B cell (primary cell): ENCODE measurements at regions not wholly inside any gene's neighbourhood (a gene's known extent, or its start where the extent isn't known, plus 50 kb on each side); places are given as distances from the start of the nearest gene placed in this dataset.

Source experiments
- ATAC-seq: fragments of 200-7000 bp; cut with Tn5 transposase; one replicate; pipeline ENCODE4 v1.10.0; 2021; ENCODE audit warnings: low read depth, mild to moderate bottlenecking, moderate number of reproducible peaks, moderate library complexity
- CTCF ChIA-PET: fragments of 350-600 bp; sonication (Branson Sonifier 250); formaldehyde crosslinking; loops from one replicate; lab custom pipeline; 2021; ENCODE audit warnings: antibody characterized with exemption, inconsistent platforms; lab: Charles Lee
- POLR2A ChIA-PET: fragments of 350-600 bp; sonication (Branson Sonifier 250); formaldehyde crosslinking; loops from one replicate; lab custom pipeline; 2021; ENCODE audit warnings: antibody characterized with exemption; lab: Charles Lee
- DNase-seq: peaks from one replicate; pipeline ENCODE4 v3.0.0; 2013
- H2AFZ ChIP-seq: 2 replicates; pipeline ENCODE4 v1.6.1; 2012; ENCODE audit warnings: mild to moderate bottlenecking, low read depth, low read length; ENCODE audit not compliant: insufficient read depth, poor library complexity, severe bottlenecking
- H3K27ac ChIP-seq, 2 donors: 1 replicate in 1 of 2; 2 replicates in 1 of 2; pipeline ENCODE4 v1.5.1; 2012 to 2013; ENCODE audit warnings: low read length in 2 of 2, mild to moderate bottlenecking in 2 of 2, moderate library complexity in 1 of 2
- H3K27me3 ChIP-seq, 4 experiments: fragments of 200-600 bp in 1 of 4; sonication (generic) in 1 of 4; replicated peaks in 1 of 4; 1 replicate in 2 of 4; 2 replicates in 2 of 4; pipeline versions ENCODE4 v1.6.1 to v1.7.0; 2013 to 2016; ENCODE audit warnings: low read length in 3 of 4, mild to moderate bottlenecking in 2 of 4, mixed read lengths in 1 of 4, moderate library complexity in 1 of 4; ENCODE audit not compliant: insufficient read depth in 4 of 4, control insufficient read depth in 3 of 4; ENCODE audit errors: control extremely low read depth in 1 of 4
- H3K36me3 ChIP-seq, 2 experiments: replicated peaks in 1 of 2; 1 replicate in 1 of 2; 2 replicates in 1 of 2; pipeline versions ENCODE4 v1.6.1 to v1.7.1; 2013; ENCODE audit warnings: low read length in 1 of 2; ENCODE audit not compliant: insufficient read depth in 2 of 2, control insufficient read depth in 1 of 2; ENCODE audit errors: control extremely low read depth in 1 of 2, extremely low read depth in 1 of 2
- H3K4me1 ChIP-seq, 2 donors: fragments of 200-600 bp in 1 of 2; sonication (generic) in 1 of 2; 1 replicate in 1 of 2; 2 replicates in 1 of 2; pipeline versions ENCODE4 v1.5.1 to v1.6.1; 2013 to 2017; ENCODE audit warnings: low read length in 2 of 2; ENCODE audit not compliant: control insufficient read depth in 2 of 2, insufficient read depth in 2 of 2
- H3K4me2 ChIP-seq: replicated peaks from 2 replicates; pipeline ENCODE3; 2012; ENCODE audit warnings: mild to moderate bottlenecking, low read depth, low read length; ENCODE audit not compliant: poor library complexity, severe bottlenecking
- H3K4me3 ChIP-seq, 5 experiments: fragments of 200-600 bp in 1 of 5; sonication (generic) in 1 of 5; 1 replicate in 3 of 5; 2 replicates in 2 of 5; pipeline versions ENCODE4 v1.5.1 to v1.7.0; 2011 to 2016; ENCODE audit warnings: low read length in 4 of 5, mild to moderate bottlenecking in 4 of 5, low read depth in 2 of 5, control low read depth in 1 of 5, moderate library complexity in 1 of 5; ENCODE audit not compliant: insufficient read depth in 1 of 5; ENCODE audit errors: control extremely low read depth in 1 of 5, extremely low read depth in 1 of 5
- H3K79me2 ChIP-seq: fragments of 200-600 bp; sonication (generic); one replicate; pipeline ENCODE4 v1.6.0; 2016; ENCODE audit warnings: low read length; ENCODE audit not compliant: control insufficient read depth, insufficient read depth
- H3K9ac ChIP-seq: fragments of 200-600 bp; sonication (generic); 2 replicates; pipeline ENCODE4 v1.6.1; 2017; ENCODE audit warnings: mild to moderate bottlenecking, low read length, moderate library complexity
- H3K9me3 ChIP-seq, 3 donors: one replicate each; pipeline versions ENCODE4 v1.6.1 to v1.7.1; 2013; ENCODE audit warnings: low read length in 2 of 3; ENCODE audit not compliant: control insufficient read depth in 2 of 3, insufficient read depth in 1 of 3; ENCODE audit errors: control extremely low read depth in 1 of 3
- H4K20me1 ChIP-seq: 2 replicates; pipeline ENCODE4 v1.6.0; 2012; ENCODE audit warnings: mild to moderate bottlenecking, low read length; ENCODE audit not compliant: insufficient read depth, control insufficient read depth, poor library complexity, severe bottlenecking
- H3K27ac Mint-ChIP-seq: one replicate; pipeline ENCODE4 v1.8.0; 2021; ENCODE audit warnings: mixed read lengths
- H3K27me3 Mint-ChIP-seq: one replicate; pipeline ENCODE4 v1.8.0; 2021; ENCODE audit warnings: mixed read lengths
- H3K4me1 Mint-ChIP-seq: one replicate; pipeline ENCODE4 v1.8.0; 2021; ENCODE audit warnings: mixed read lengths
- H3K4me3 Mint-ChIP-seq: one replicate; pipeline ENCODE4 v1.8.0; 2021; ENCODE audit warnings: mixed read lengths
- H3K9me3 Mint-ChIP-seq: one replicate; pipeline ENCODE4 v1.8.0; 2022; ENCODE audit warnings: mixed read lengths; ENCODE audit not compliant: insufficient read depth
- CTCF ChIP-seq: fragments of 200-600 bp; IDR thresholded peaks from one replicate; pipeline ENCODE4 v1.8.0; 2022; ENCODE audit warnings: antibody characterized with exemption, mild to moderate bottlenecking
- EZH2 ChIP-seq: IDR thresholded peaks from 2 replicates; pipeline ENCODE4 v1.6.1; 2012; ENCODE audit warnings: borderline replicate concordance, low read depth, mild to moderate bottlenecking, moderate library complexity, low read length; ENCODE audit not compliant: insufficient read depth, poor library complexity, severe bottlenecking
- WGBS: methylation state at CpG from one replicate; pipeline ENCODE4 v1.1.5; 2013; ENCODE audit warnings: missing lambda C conversion rate; ENCODE audit not compliant: insufficient coverage; 5-methylcytosine and 5-hydroxymethylcytosine counted together
- intact Hi-C: fragments of 100-400 bp; cut with micrococcal nuclease; formaldehyde crosslinking; loops from one replicate; pipeline ENCODE4 v1.10.0; 2022

- H3K9me3 Mint-ChIP-seq, result no peaks in the 10 kb centered on the region
- DNase-seq (no peak), ATAC-seq (no peak)
- Histone ChIP-seq H3K79me2 (no peaks in the 10 kb centered on the region), H3K9ac (no peak overlapping the region), H3K27ac (no peak overlapping the region), H3K9me3 (peaks cover 0 to 7% (median 3%) of the 10 kb centered on the region in 3 donors), H3K4me3 (no peak overlapping the region), H3K27me3 (no peaks in the 10 kb centered on the region), H3K36me3 (no peaks in the 10 kb centered on the region), H3K4me2 (no peak overlapping the region), H2AFZ (no peak overlapping the region), H4K20me1 (no peaks in the 10 kb centered on the region), H3K4me1 (no peaks in the 10 kb centered on the region)
- WGBS, result 73% methylated on average over 4 of the region's 4 CpGs
- H3K27ac Mint-ChIP-seq, result no peak overlapping the region
- H3K4me3 Mint-ChIP-seq, result no peak overlapping the region
- POLR2A ChIA-PET, result no interaction called here
- CTCF ChIA-PET, result no interaction called here
- intact Hi-C loops, result no loop called here
- no peaks in the 10 kb centered on the region for H3K27me3 Mint-ChIP-seq
- no peaks in the 10 kb centered on the region for H3K4me1 Mint-ChIP-seq
- TF ChIP-seq CTCF (no peak), EZH2 (no peak)
Measured at GRCh38 chr21:30083225-30083945, 83.2 kb downstream of the CLDN17 start.

GRCh38 chr21:30081506-30081905 is 85.1 kb downstream of the CLDN17 start:
- H3K9ac ChIP-seq, result no peak overlapping the region
- POLR2A ChIA-PET, result no interaction called here
- 80% methylated on average over 1 of the region's 2 CpGs for WGBS

More at GRCh38 chr21:30081506-30081905, 85.1 kb downstream of the CLDN17 start:
- no peak for TF ChIP-seq CTCF
- no peak for TF ChIP-seq EZH2
- no peaks in the 10 kb centered on the region for H3K36me3 ChIP-seq
- Mint-ChIP-seq H3K27me3 (no peaks in the 10 kb centered on the region), H3K4me1 (no peaks in the 10 kb centered on the region), H3K9me3 (peaks cover 2% of the 10 kb centered on the region), H3K27ac (no peak overlapping the region), H3K4me3 (no peak overlapping the region)
- H3K27me3 ChIP-seq, result no peaks in the 10 kb centered on the region
- H3K4me3 ChIP-seq, result no peak overlapping the region
- H3K9me3 ChIP-seq, result peaks cover 0 to 7% (median 3%) of the 10 kb centered on the region in 3 donors
- CTCF ChIA-PET, result no interaction called here
- no peak for DNase-seq
- H3K79me2 ChIP-seq, result no peaks in the 10 kb centered on the region
- no peak for ATAC-seq
- intact Hi-C loops, result no loop called here
- no peak overlapping the region for H2AFZ ChIP-seq
- no peak overlapping the region for H3K4me2 ChIP-seq
- H3K27ac ChIP-seq, result no peak overlapping the region
- no peaks in the 10 kb centered on the region for H4K20me1 ChIP-seq
- H3K4me1 ChIP-seq, result no peaks in the 10 kb centered on the region
